ENCODE measurements at regions not wholly inside any gene's neighbourhood (a gene's known extent, or its start where the extent isn't known, plus 50 kb on each side); places are given as distances from the start of the nearest gene placed in this dataset.

GRCh38 chr3:66904336-66904735 lies 93.8 kb upstream of the KBTBD8 start:
- TF ChIP-seq CTCF (conservative IDR thresholded peaks at IDR 0.05) (no peak), EZH2 (IDR thresholded peaks at IDR 0.05; ENCODE audit: low read depth) (no peak)
